HG03039 (cell line): ENCODE measurements at regions not wholly inside any gene's neighbourhood (a gene's known extent, or its start where the extent isn't known, plus 50 kb on each side); places are given as distances from the start of the nearest gene placed in this dataset.

Experiments used
- ATAC-seq: cut with Tn5 transposase; IDR thresholded peaks from one replicate; pipeline ENCODE4 v1.9.1; 2021; ENCODE audit warnings: mild to moderate bottlenecking, moderate library complexity; ENCODE audit not compliant: unreplicated experiment

GRCh38 chr5:120380644-120381043 is 83.5 kb upstream of the PRR16 start:
- ATAC-seq: no peak

DNA sequence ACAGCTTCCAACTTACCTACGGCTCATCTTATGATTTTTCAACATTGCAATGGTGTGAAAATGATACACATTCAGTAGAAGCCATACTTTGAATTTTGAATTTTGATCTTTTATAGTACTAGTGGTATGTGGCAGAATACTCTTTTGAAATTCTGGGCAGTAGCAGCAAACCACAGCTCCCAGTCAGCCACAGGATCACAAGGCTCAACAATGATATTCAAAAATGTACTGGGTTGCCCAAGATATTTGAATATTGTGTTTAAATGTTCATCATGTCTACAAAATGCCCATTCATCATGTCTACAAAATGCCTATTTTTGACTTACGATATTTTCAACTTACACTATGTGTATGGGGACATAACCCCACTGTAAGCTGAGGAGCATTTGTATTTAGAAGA is 81.3 kb upstream of the PRR16 start:
- ATAC-seq: no peak

GRCh38 chr5:120386981-120387380 is 77.1 kb upstream of the PRR16 start:
- no peak for ATAC-seq

GRCh38 chr5:120388016-120388781 is 75.9 kb upstream of the PRR16 start:
- ATAC-seq: no peak

- ATAC-seq: no peak
Measured at GRCh38 chr5:120394259-120394658, 69.8 kb upstream of the PRR16 start.

DNA sequence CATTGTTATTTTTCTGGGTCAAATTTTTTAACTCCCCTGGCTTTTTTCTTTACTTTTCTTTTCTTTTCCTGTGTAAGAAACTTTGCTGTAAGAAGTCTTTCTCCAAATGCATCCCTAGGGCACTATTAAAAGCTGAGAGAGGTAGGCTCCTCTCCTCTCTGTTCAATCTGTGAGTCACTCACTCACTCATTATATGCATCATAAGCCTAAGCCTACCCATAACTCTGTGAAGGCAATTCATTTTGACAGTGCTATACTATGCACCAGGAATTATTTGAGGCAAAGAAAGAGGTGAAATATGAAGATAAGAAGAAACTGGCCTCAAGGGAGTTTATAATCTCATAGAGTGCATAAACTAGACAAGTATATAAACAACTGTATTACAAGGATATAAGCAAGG is 67.9 kb upstream of the PRR16 start:
- ATAC-seq: no peak

- no peak for ATAC-seq
Measured at GRCh38 chr5:120400356-120400755, 63.7 kb upstream of the PRR16 start.

- ATAC-seq: no peak
Measured at GRCh38 chr5:120402606-120403005, 61.5 kb upstream of the PRR16 start.

- ATAC-seq: peak; percentile 21
Measured at GRCh38 chr5:120405286-120405864, 58.7 kb upstream of the PRR16 start.

GRCh38 chr5:120405923-120406322 is 58.2 kb upstream of the PRR16 start:
- ATAC-seq: peak; percentile 59

GRCh38 chr5:120413686-120414085 is 50.4 kb upstream of the PRR16 start:
- ATAC-seq: no peak
